HL-60 (cell line): ENCODE measurements at regions not wholly inside any gene's neighbourhood (a gene's known extent, or its start where the extent isn't known, plus 50 kb on each side); places are given as distances from the start of the nearest gene placed in this dataset.
"Not testable (repeated sequence)": the region's sequence is repeated elsewhere in the genome, so short reads cannot be mapped to it uniquely, and the experiment has no call there.

Experiments
- POLR2AphosphoS5 ChIP-seq: IDR thresholded peaks from 2 replicates; pipeline ENCODE4 v1.6.1; 2012; ENCODE audit warnings: low read depth
- TF ChIP-seq, protein P1 (sequence below): IDR thresholded peaks from one replicate; pipeline ENCODE4 v1.5.1; 2011; ENCODE audit warnings: low read length, control low read depth, inconsistent platforms; ENCODE audit not compliant: insufficient read depth

DNA sequence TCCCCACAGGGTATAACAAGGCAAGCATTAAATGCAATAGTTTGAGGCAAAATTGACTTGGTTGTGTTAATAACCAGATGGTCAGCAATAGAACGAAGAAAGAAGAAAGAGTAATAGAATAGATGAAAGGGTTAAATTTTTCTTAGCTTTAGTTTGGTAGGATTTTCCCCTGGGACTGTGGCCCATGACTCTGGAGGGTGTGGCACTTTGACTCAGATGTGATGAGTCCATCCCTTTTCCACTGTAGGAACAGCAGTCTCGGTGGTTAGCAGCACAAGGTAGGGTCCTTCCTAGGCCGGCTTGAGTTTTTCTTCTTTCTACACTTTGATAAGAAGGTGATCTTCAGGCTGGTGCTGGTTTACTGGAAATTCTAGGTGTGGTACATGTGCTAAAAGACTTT is 321.0 kb downstream of the CGGBP1 start:
- not testable (repeated sequence) for TF ChIP-seq POLR2AphosphoS5
- TF ChIP-seq, protein P1, sequence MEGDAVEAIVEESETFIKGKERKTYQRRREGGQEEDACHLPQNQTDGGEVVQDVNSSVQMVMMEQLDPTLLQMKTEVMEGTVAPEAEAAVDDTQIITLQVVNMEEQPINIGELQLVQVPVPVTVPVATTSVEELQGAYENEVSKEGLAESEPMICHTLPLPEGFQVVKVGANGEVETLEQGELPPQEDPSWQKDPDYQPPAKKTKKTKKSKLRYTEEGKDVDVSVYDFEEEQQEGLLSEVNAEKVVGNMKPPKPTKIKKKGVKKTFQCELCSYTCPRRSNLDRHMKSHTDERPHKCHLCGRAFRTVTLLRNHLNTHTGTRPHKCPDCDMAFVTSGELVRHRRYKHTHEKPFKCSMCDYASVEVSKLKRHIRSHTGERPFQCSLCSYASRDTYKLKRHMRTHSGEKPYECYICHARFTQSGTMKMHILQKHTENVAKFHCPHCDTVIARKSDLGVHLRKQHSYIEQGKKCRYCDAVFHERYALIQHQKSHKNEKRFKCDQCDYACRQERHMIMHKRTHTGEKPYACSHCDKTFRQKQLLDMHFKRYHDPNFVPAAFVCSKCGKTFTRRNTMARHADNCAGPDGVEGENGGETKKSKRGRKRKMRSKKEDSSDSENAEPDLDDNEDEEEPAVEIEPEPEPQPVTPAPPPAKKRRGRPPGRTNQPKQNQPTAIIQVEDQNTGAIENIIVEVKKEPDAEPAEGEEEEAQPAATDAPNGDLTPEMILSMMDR, result not testable (repeated sequence)
